C4-2B (cell line): ENCODE measurements at regions not wholly inside any gene's neighbourhood (a gene's known extent, or its start where the extent isn't known, plus 50 kb on each side); places are given as distances from the start of the nearest gene placed in this dataset.
"Not testable (repeated sequence)": the region's sequence is repeated elsewhere in the genome, so short reads cannot be mapped to it uniquely, and the experiment has no call there.

Source experiments
- H3K27ac ChIP-seq: fragments of 450-650 bp; 2 replicates; pipeline ENCODE4 v1.5.1; 2017
- ZFX ChIP-seq: fragments of 450-650 bp; IDR thresholded peaks from 2 replicates; pipeline ENCODE4 v1.6.1; 2017
- TF ChIP-seq, protein P1 (sequence below): fragments of 450-650 bp; conservative IDR thresholded peaks from 2 replicates; pipeline ENCODE4 v1.5.1; 2017; ENCODE audit warnings: mild to moderate bottlenecking

DNA sequence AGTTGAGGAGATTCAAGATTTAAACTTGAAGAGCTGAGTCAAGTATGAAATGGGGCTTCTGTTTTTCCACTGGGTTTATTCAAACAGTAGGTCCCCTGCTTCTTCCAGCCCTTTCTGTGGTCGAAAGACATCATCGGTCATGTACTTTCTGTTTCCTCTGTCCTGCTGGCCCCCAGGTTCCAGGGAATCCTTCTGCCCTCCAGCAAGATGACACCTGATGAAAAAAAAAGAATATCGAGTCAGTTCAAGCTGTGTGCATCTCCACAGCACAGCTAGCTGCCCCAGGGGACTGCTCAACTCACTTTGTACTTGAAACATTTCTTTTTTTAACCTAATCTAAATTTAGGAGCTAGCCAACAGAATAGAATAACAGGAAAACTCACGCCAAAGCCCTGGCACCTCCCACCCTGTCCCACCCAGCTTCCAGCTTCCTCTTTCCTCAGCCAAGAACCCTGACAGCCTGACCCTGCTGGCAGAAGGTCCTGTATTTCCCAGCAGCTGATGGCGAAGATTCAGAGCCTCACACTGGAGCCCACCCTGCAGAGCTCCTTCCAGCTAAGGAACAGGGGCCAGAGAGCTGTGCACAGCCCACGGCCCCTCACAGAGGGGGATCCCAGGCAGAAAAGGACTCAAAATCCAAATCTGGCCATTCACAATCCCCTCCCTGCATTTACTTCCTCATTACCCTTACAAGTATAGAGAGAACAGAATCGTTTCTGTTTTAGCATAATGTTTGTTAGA lies 176.5 kb downstream of the PSMG1 start:
- H3K27ac ChIP-seq = no peak overlapping the region
- no peak for TF ChIP-seq ZFX
- TF ChIP-seq, protein P1, sequence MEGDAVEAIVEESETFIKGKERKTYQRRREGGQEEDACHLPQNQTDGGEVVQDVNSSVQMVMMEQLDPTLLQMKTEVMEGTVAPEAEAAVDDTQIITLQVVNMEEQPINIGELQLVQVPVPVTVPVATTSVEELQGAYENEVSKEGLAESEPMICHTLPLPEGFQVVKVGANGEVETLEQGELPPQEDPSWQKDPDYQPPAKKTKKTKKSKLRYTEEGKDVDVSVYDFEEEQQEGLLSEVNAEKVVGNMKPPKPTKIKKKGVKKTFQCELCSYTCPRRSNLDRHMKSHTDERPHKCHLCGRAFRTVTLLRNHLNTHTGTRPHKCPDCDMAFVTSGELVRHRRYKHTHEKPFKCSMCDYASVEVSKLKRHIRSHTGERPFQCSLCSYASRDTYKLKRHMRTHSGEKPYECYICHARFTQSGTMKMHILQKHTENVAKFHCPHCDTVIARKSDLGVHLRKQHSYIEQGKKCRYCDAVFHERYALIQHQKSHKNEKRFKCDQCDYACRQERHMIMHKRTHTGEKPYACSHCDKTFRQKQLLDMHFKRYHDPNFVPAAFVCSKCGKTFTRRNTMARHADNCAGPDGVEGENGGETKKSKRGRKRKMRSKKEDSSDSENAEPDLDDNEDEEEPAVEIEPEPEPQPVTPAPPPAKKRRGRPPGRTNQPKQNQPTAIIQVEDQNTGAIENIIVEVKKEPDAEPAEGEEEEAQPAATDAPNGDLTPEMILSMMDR = no peak

GRCh38 chr21:39005502-39005787 lies 177.8 kb downstream of the PSMG1 start:
- TF ChIP-seq, protein P1 = no peak
- no peak overlapping the region for H3K27ac ChIP-seq

DNA sequence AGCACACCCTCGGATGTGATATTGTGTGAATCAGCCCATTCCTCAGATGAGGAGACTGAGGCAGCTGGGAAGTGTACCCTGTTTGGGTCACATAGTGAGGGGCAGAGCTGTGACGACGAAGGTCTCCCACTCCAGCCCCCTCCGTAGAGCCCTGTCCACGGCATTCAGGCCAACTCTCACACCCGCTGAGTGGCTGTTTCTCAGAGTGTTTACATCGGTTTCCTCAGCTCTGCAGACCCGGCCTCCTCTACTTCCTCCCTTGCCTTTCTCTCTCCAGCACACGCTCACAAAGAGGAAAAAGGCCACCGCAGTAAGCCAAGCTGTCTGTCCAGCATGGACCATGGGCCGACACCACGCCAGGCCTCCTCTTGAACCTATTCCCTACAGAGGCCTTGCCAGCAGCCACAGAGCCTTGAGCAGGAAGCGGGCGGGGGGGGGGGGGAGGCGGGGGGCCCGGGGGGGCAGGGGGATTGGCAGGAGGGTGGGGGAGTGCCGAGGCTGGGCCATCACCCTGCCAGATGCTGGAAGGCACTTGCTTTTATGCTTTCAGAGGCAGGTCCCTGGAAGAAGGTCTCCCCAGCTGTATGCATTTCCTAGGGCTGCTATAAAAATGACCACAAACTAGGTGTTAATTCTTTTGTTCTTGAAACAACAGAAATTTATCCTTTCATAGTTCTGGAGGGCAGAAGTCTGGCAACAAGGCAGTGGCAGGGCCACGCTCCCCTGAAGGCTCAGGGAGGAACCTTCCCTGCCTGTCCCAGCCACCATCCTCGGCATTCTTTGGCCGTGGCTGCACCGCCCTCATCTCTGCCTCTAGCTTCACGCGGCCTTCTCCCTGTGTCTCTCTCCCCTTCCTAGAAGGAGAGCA lies 178.4 kb downstream of the PSMG1 start:
- TF ChIP-seq, protein P1 = no peak
- no peak for TF ChIP-seq ZFX
- no peak overlapping the region for H3K27ac ChIP-seq

- H3K27ac ChIP-seq = no peak overlapping the region
- no peak for TF ChIP-seq ZFX
- TF ChIP-seq, protein P1 = no peak
Observed at GRCh38 chr21:39003982-39004633, 179.1 kb downstream of the PSMG1 start.

GRCh38 chr21:39001341-39001740 lies 181.9 kb downstream of the PSMG1 start:
- TF ChIP-seq ZFX = no peak
- TF ChIP-seq, protein P1 = no peak
- no peak overlapping the region for H3K27ac ChIP-seq

GRCh38 chr21:39000496-39000895 lies 182.8 kb downstream of the PSMG1 start:
- no peak for TF ChIP-seq ZFX
- TF ChIP-seq, protein P1 = no peak

GRCh38 chr21:38999161-38999560 lies 184.1 kb downstream of the PSMG1 start:
- TF ChIP-seq ZFX = no peak
- TF ChIP-seq, protein P1 = no peak
- no peak overlapping the region for H3K27ac ChIP-seq

More at GRCh38 chr21:39000496-39000895, 182.8 kb downstream of the PSMG1 start:
- no peak overlapping the region for H3K27ac ChIP-seq

GRCh38 chr21:38998281-38998680 lies 185.0 kb downstream of the PSMG1 start:
- H3K27ac ChIP-seq = not testable (repeated sequence)

- not testable (repeated sequence) for H3K27ac ChIP-seq
Observed at GRCh38 chr21:38997843-38998175, 185.4 kb downstream of the PSMG1 start.
